ENCODE measurements at regions not wholly inside any gene's neighbourhood (a gene's known extent, or its start where the extent isn't known, plus 50 kb on each side); places are given as distances from the start of the nearest gene placed in this dataset.
"Not testable (repeated sequence)": the region's sequence is repeated elsewhere in the genome, so short reads cannot be mapped to it uniquely, and the experiment has no call there.

DNA sequence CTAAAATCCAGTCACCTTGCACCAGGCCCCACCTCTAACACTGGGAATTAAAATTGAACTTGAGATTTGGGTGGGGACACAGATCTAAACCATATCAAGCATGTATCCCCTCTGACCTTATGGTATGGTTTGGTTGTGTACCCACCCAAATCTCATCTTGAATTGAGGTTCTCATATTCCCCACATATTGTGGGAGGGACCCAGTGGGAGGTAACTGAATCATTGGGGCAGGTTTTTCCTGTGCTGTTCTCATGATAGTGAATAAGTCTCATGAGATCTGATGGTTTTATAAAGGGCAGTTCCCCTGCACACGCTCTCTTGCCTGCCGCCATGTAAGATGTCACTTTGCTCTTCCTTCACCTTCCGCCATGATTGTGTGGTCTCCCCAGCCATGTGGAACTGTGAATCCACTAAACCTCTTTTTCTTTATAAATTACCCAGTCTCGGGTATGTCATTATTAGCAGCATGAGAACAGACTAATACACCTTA, 451.7 kb downstream of the PCNX1 start:
- DNase-seq (ENCODE audit: low read depth in 2 of 3, low spot score in 2 of 3) = not testable (repeated sequence)

GRCh38 chr14:71359823-71360222, 452.6 kb downstream of the PCNX1 start:
- no peak for DNase-seq (ENCODE audit: low read depth in 2 of 3, low spot score in 2 of 3)

GRCh38 chr14:71361336-71361735, 454.1 kb downstream of the PCNX1 start:
- no peak for DNase-seq (ENCODE audit: low read depth in 2 of 3, low spot score in 2 of 3)

DNA sequence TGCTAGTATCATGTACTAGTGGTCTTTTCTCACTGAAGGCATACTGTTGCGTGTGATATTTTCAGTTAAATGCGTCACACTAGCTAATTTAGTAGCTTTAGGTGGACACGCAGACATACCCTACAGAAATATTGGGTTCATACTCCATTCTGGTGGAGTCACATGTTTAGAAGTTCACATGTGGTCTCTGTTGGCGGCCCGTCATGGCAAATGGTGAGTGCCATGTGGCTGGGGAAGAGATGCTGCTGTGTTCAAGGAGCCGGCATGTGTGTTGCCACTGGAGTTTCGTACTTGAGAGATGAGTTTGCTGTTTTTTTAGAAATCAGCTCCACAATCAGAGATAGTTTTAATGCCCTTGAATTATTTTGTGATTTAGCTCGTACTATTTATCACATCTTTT, 454.6 kb downstream of the PCNX1 start:
- DNase-seq (ENCODE audit: low read depth in 2 of 3, low spot score in 2 of 3) = no peak

DNA sequence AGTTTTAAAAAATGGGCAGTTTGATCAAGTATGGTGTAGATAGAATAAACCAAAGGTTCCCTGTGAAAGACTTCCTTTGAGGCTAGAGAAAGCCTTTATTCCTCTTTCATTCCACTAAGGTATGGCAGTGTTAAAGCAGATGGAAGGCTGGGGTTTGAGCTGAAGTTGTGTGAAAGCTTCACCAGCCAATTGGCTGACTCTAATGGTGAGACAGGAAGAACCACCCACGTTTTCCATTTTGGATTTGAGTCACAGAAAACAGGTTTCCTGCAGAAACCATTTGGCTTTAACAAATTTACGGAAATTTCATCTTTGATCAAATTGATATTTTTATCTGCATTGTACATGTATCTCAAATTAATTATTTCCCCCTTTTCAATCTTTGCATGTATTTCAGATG, 455.0 kb downstream of the PCNX1 start:
- no peak for DNase-seq (ENCODE audit: low read depth in 2 of 3, low spot score in 2 of 3)

DNA sequence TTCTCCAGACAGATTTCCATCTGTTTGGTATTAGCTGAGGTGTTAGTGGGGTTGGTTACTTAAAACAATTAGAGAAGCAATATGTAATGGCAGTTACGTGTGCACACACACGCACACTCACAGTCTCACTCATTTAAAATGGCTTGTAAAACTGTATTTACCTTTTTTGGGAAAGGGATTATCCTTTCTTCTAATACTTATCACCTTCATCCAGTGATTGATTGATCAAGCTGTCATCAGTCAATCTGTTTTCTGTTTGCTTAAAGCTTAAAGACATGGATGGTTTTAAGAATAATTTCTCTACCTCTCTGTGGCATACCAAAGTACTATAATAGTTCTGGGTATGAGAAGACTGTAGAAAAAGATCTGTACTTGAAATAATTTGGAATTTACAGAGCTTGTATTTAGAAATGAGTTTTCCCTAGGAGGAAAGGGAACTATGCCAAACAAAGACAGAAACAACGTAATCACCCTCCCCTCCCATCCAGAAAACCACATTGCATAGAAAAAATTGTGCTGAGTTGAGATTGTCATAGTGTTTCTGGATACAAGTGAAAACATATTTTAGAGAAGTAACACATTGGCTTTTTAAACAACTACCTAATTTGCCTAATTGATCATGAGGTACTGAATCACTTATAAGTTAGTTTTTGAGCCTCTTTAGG, 455.8 kb downstream of the PCNX1 start:
- no peak for DNase-seq (ENCODE audit: low read depth in 2 of 3, low spot score in 2 of 3)

DNA sequence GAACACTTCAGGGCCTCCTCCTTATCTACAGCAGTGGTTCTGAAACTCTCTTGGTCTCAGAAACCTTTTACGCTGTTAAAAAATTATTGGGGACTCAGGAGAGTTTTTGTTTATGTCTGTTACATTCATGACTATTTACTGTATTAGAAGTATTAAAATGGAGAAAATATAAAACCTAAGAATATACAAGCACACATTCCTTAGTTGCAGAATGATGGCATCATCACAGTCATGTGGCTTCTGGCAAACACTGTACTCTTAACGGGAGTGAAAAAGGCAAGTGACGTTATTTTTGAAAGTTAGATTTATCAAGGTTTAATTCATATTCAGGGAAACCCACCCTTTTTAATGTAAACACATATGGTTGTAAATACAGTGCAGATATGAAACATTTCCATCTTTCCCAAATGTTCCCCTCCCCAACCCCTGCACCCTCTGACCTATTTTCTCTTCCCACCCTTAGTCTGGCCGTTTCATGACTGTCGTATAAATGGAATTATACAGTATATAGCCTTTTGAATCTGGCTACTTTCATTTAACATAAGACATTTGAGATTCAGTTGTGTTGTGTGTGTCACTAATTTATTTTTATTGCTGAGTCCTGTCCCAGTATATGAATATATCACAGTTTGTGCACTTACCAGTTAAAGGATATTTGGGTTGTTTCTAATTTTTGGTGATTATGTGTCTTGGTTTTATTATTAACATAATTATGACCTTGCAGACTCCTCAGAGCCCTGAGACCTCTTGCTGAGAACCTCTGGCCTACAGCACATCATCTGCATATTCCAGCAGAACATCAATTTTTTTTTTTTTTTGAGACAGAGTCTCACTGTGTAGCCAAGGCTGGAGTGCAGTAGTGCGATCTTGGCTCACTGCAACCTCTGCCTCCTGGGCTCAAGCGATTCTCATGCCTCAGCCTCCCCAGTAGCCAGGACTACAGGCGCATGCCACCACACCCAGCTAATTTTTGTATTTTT, 457.0 kb downstream of the PCNX1 start:
- no peak for DNase-seq (ENCODE audit: low read depth in 2 of 3, low spot score in 2 of 3)

DNA sequence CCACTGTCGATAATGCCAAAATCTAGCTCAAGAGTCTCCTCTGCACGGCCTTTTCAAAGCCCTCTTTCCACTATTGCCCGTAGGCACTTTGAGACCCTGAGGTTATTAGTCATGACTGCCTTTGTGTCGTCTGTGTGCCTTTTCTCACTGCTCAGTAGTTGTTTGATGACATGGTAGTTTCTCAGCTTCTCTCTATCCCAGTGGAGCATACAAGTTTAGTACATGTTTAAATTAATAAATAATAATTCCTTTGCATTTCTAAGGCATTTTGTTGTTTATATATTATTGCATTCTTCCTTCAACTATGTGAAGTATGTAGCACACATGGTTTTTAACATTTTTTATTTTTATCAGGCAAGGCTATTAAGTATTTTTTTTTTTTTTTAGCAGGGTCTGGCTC, 458.1 kb downstream of the PCNX1 start:
- no peak for DNase-seq (ENCODE audit: low read depth in 2 of 3, low spot score in 2 of 3)

GRCh38 chr14:71366861-71367260, 459.6 kb downstream of the PCNX1 start:
- no peak for DNase-seq (ENCODE audit: low read depth in 2 of 3, low spot score in 2 of 3)

DNA sequence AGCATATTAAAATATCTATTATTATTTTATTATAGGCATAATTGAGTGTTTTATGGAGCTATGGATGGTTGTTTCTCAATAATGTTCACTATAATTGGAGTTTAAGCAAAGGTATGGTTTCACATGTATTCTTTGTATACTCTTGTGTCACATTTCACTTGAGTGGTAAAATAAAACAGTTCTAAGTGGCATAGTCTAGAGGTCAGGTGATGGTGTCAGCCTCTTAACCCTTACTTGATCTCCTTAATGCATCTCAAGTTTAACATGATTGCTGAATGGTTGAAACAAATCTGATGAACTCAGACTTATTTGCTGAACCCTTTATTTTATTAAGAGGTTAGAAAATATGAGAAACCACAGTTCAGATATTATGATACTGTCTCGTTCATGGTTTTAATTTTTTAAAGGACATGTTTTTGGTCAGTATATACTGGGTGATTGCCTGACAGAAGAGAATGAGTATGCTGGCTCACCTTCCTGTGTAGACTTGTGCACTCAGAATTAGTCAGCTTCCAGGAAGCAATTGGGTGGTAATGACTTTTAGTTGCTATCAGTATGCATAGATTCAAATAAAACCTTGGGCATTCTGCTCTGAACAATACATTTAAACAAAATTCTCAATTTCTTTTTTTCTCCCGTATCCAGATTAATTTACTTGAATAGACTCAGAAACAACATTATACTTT, 464.6 kb downstream of the PCNX1 start:
- no peak for DNase-seq (ENCODE audit: low read depth in 2 of 3, low spot score in 2 of 3)

GRCh38 chr14:71372411-71372838, 465.2 kb downstream of the PCNX1 start:
- DNase-seq (ENCODE audit: low read depth in 2 of 3, low spot score in 2 of 3) = no peak

GRCh38 chr14:71373773-71374172, 466.5 kb downstream of the PCNX1 start:
- no peak for DNase-seq (ENCODE audit: low read depth in 2 of 3, low spot score in 2 of 3)

- DNase-seq (ENCODE audit: low read depth in 2 of 3, low spot score in 2 of 3) = no peak
These were observed 467.7 kb downstream of the PCNX1 start for GRCh38 chr14:71374989-71375388.

- DNase-seq (ENCODE audit: low read depth in 2 of 3, low spot score in 2 of 3) = no peak
These were observed 469.8 kb downstream of the PCNX1 start for GRCh38 chr14:71377099-71377498.

DNA sequence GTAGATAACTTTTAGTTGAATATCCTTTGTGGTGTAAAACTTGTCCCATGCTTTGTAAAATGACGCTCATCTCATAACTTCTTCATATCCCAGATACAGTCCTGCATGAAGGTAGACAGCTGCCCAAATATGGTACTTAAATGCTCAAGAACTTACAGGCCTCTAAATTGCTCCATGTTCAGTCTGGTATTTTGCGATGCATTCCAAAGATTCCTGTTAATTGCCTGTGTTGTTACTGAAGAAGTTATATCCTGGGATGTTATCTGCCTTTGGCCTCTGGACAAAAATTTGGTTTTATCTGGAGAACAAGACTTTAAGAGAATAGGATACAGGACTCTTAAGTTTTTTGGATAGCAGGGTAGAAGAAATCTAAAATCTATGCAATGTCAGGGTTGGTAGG, 473.0 kb downstream of the PCNX1 start:
- DNase-seq (ENCODE audit: low read depth in 2 of 3, low spot score in 2 of 3) = no peak

DNA sequence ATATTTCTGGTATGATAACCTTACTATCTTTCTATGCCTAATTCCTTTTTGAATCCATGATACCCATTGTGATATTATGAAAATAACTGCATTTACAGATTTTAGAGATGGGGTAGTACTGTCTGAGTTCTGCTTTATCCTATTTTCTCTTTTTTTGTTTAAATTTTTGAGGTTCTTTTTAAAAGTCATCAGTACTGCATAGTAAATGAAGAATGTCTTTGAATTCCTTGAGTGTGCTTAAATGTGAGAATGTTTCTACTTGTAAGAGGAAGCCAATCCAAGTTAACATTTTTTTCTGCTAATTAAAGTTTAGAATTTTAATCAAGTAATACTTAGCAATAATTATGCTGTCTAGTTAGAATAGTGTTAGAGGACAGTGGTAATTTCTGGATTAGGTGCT, 474.6 kb downstream of the PCNX1 start:
- no peak for DNase-seq (ENCODE audit: low read depth in 2 of 3, low spot score in 2 of 3)

DNA sequence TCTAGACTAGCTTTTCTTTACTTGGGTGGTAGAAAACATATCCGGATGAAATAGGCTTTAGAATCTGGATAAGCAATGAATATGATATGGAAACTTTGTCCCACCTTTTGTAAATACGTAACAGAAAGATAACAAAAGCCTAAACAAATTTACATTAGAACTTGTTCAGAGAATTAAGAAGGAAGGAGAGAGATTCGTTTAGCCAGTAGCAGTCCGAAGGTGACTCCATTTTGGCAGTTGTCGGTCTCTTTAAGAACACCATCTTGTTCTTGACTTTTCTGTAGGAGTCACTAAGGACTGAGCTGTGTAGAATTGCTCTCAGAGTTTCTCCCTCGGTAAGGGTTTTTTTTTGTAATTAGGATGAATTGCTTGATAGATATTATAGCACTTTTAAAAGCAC, 475.1 kb downstream of the PCNX1 start:
- DNase-seq (ENCODE audit: low read depth in 2 of 3, low spot score in 2 of 3) = no peak

DNA sequence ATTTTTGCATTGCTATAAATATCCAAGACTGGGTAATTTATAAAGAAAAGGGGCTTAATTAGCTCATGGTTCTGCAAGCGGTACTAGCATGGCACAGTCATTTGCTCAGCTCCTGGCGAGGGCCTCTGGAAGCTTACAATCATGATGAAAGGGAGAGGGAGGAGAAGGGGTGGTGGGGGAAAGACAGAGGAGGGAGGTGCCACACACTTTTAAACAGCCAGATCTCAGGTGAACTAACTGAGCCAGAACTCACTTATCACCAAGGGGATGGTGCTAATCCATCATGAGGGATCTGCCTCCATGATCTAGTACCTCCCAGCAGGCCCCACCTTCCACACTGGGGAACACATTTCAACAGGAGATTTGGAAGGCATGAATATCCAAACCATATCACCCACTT, 476.3 kb downstream of the PCNX1 start:
- no peak for DNase-seq (ENCODE audit: low read depth in 2 of 3, low spot score in 2 of 3)

DNA sequence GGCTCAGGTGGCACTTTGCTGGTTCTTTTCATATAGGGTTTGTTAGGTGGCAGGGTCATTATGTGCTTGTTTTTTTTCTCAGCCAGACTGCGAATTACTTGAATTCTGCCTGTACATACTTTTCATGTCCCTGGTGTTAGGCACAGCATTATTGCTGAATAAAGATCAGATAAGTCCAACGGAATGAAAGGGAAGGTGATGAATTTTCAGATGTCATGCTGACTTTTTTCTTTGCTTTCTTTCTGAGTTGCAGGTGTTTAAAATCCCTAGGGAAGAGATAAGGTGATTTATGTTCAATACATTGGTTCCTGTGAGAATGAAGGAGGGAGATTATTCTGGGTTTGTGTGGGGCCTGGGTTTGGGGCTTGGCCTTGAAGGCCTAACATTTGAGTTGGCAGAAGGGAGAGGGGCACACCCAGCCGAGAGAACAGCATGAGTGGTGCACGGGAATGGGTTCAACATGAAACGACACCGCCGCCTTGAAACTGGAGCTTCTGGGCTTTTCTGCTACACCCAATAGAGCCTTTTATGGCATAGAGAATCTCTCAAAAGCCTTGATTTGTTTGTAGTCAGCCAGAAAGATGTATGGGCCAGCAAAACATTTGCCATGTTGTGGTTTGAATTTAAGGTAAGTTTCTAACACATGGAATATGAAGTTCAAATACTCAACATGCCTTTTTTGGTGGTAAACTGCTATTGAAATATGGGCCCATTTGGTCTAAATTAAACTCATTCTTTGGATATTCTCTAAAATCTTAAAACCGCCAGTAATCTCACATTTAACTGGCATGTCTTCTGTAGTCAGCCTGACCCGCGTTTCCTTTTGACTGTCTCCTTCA, 477.0 kb downstream of the PCNX1 start:
- DNase-seq (ENCODE audit: low read depth in 2 of 3, low spot score in 2 of 3) = no peak

GRCh38 chr14:71387753-71388152, 480.5 kb downstream of the PCNX1 start:
- DNase-seq (ENCODE audit: low read depth in 2 of 3, low spot score in 2 of 3) = no peak

GRCh38 chr14:71388336-71388735, 481.1 kb downstream of the PCNX1 start:
- no peak for DNase-seq (ENCODE audit: low read depth in 2 of 3, low spot score in 2 of 3)
